GM12878 (cell line): ENCODE measurements at regions not wholly inside any gene's neighbourhood (a gene's known extent, or its start where the extent isn't known, plus 50 kb on each side); places are given as distances from the start of the nearest gene placed in this dataset.
"Not testable (repeated sequence)": the region's sequence is repeated elsewhere in the genome, so short reads cannot be mapped to it uniquely, and the experiment has no call there.

Experiments
- ATAC-seq: fragments of 200-7000 bp; cut with Tn5 transposase; 3 replicates; pipeline ENCODE4 v1.9.1; 2020; ENCODE audit warnings: mild to moderate bottlenecking, moderate library complexity
- BruUV-seq: library from RNA; stranded (reverse); fragments of 400-500 nt; replicated peaks from 2 replicates; lab custom pipeline; 2021; lab: Mats Ljungman, UMichigan
- CTCF ChIA-PET: fragments of 300-600 bp; sonication (Branson Sonifier 250); formaldehyde crosslinking; extraction: SDS; loops from one replicate; lab custom pipeline; 2021; ENCODE audit warnings: inconsistent platforms; lab: Yijun Ruan, JAX
- POLR2A ChIA-PET: fragments of 350-600 bp; formaldehyde crosslinking; extraction: SDS; loops from one replicate; lab custom pipeline; 2021; ENCODE audit warnings: inconsistent platforms; lab: Charles Lee
- RAD21 ChIA-PET: fragments of 300-600 bp; sonication (Branson Sonifier 250); formaldehyde crosslinking; loops from one replicate; lab custom pipeline; 2023; ENCODE audit warnings: antibody characterized with exemption; ENCODE audit not compliant: unreplicated experiment; lab: Charles Lee
- SMC1A ChIA-PET: fragments of 300-600 bp; sonication (Branson Sonifier 250); formaldehyde crosslinking; loops from one replicate; lab custom pipeline; 2023; ENCODE audit not compliant: unreplicated experiment, uncharacterized antibody; lab: Charles Lee
- DNase-seq: peaks from one replicate; pipeline ENCODE4 v3.0.0-alpha.2; 2011; ENCODE audit warnings: low read depth, low spot score
- FAIRE-seq: peaks from 3 replicates; lab custom pipeline; 2011; peaks lifted over from hg19 to GRCh38; lab: Jason Lieb, UNC
- H2AFZ ChIP-seq: 2 replicates; pipeline ENCODE4 v1.6.0; 2011; ENCODE audit warnings: low read depth, low read length, control low read depth; ENCODE audit not compliant: control insufficient read depth
- H3K27ac ChIP-seq: 2 replicates; pipeline ENCODE4 v1.5.1; 2011; ENCODE audit warnings: control low read depth; ENCODE audit not compliant: control insufficient read depth, insufficient read depth
- H3K27me3 ChIP-seq, 2 experiments: replicated peaks in 1 of 2; 2 replicates each; pipeline versions ENCODE4 v1.6.0 to v1.6.1; 2011; ENCODE audit warnings: low read length in 1 of 2; ENCODE audit not compliant: control insufficient read depth in 2 of 2, insufficient read depth in 2 of 2
- H3K36me3 ChIP-seq, 2 experiments: 2 replicates each; pipeline ENCODE4 v1.5.1; 2011; ENCODE audit warnings: low read length in 1 of 2; ENCODE audit not compliant: control insufficient read depth in 2 of 2, insufficient read depth in 2 of 2
- H3K4me1 ChIP-seq: 2 replicates; pipeline ENCODE4 v1.6.1; 2011; ENCODE audit warnings: mild to moderate bottlenecking, low read length, moderate library complexity, mixed read lengths; ENCODE audit not compliant: control insufficient read depth, insufficient read depth
- H3K4me2 ChIP-seq: 2 replicates; pipeline ENCODE4 v1.6.0; 2011; ENCODE audit warnings: control low read depth; ENCODE audit not compliant: control insufficient read depth, insufficient read depth
- H3K4me3 ChIP-seq: fragments of 200-600 bp; sonication (generic); 2 replicates; pipeline ENCODE4 v1.5.1; 2016
- H3K79me2 ChIP-seq: 2 replicates; pipeline ENCODE4 v1.6.0; 2011; ENCODE audit warnings: low read length; ENCODE audit not compliant: control insufficient read depth, insufficient read depth
- H3K9ac ChIP-seq: 2 replicates; pipeline ENCODE4 v1.8.0; 2011; ENCODE audit warnings: low read length, control low read depth, mixed read lengths; ENCODE audit not compliant: control insufficient read depth, insufficient read depth
- H3K9me3 ChIP-seq: replicated peaks from 3 replicates; pipeline ENCODE4 v1.5.1; 2011; ENCODE audit warnings: mild to moderate bottlenecking, low read length; ENCODE audit not compliant: control insufficient read depth, insufficient read depth
- H4K20me1 ChIP-seq: 2 replicates; pipeline ENCODE4 v1.6.0; 2011; ENCODE audit not compliant: control insufficient read depth, insufficient read depth
- ZNF592 ChIP-seq: fragments of 450-650 bp; IDR thresholded peaks from 2 replicates; pipeline ENCODE4 v1.6.1; 2017; ENCODE audit warnings: mild to moderate bottlenecking, moderate library complexity
- WGBS: methylation state at CpG from one replicate; pipeline ENCODE4 v1.1.6; 2016; ENCODE audit warnings: low lambda C conversion rate; ENCODE audit not compliant: insufficient replicate concordance, insufficient coverage; ENCODE audit errors: missing lambda C conversion rate; 5-methylcytosine and 5-hydroxymethylcytosine counted together
- in situ Hi-C: fragments of 300-500 bp; cut with MboI; formaldehyde crosslinking; loops from 9 replicates; pipeline ENCODE4 v1.14.3; 2018; ENCODE audit warnings: mixed read lengths
- intact Hi-C: fragments of 100-400 bp; cut with micrococcal nuclease; formaldehyde crosslinking; loops from one replicate; pipeline ENCODE4 v1.14.2; 2022; ENCODE audit not compliant: unreplicated experiment

- no peak for TF ChIP-seq ZNF592
- TF ChIP-seq, all 136 proteins: peak for 0
These were observed 134.7 kb upstream of the RFLNA start (continued) for GRCh38 chr12:124160097-124160756.

GRCh38 chr12:124161402-124161801, 133.5 kb upstream of the RFLNA start:
- intact Hi-C loops, H2AFZ ChIP-seq, POLR2A ChIA-PET, H3K9ac ChIP-seq, FAIRE-seq, RAD21 ChIA-PET, H3K27me3 ChIP-seq, ATAC-seq, CTCF ChIA-PET, in situ Hi-C loops, H3K27ac ChIP-seq, H4K20me1 ChIP-seq, H3K4me1 ChIP-seq, H3K4me3 ChIP-seq, BruUV-seq, H3K36me3 ChIP-seq, SMC1A ChIA-PET, H3K79me2 ChIP-seq, H3K9me3 ChIP-seq, DNase-seq, H3K4me2 ChIP-seq: not testable (repeated sequence)
- WGBS, result 40% methylated on average over 9 of the region's 9 CpGs
